HG03342 (cell line): ENCODE measurements at regions not wholly inside any gene's neighbourhood (a gene's known extent, or its start where the extent isn't known, plus 50 kb on each side); places are given as distances from the start of the nearest gene placed in this dataset.
"Not testable (repeated sequence)": the region's sequence is repeated elsewhere in the genome, so short reads cannot be mapped to it uniquely, and the experiment has no call there.

ENCODE experiments used
- ATAC-seq: cut with Tn5 transposase; IDR thresholded peaks from one replicate; pipeline ENCODE4 v1.9.1; 2021; ENCODE audit warnings: mild to moderate bottlenecking, moderate library complexity; ENCODE audit not compliant: unreplicated experiment

- no peak for ATAC-seq
These were observed 94.8 kb downstream of the MYCN start for GRCh38 chr2:16034975-16035746.

- ATAC-seq, result no peak
These were observed 94.0 kb downstream of the MYCN start for GRCh38 chr2:16034151-16034974.

GRCh38 chr2:16033032-16033293 is 92.6 kb downstream of the MYCN start:
- no peak for ATAC-seq

DNA sequence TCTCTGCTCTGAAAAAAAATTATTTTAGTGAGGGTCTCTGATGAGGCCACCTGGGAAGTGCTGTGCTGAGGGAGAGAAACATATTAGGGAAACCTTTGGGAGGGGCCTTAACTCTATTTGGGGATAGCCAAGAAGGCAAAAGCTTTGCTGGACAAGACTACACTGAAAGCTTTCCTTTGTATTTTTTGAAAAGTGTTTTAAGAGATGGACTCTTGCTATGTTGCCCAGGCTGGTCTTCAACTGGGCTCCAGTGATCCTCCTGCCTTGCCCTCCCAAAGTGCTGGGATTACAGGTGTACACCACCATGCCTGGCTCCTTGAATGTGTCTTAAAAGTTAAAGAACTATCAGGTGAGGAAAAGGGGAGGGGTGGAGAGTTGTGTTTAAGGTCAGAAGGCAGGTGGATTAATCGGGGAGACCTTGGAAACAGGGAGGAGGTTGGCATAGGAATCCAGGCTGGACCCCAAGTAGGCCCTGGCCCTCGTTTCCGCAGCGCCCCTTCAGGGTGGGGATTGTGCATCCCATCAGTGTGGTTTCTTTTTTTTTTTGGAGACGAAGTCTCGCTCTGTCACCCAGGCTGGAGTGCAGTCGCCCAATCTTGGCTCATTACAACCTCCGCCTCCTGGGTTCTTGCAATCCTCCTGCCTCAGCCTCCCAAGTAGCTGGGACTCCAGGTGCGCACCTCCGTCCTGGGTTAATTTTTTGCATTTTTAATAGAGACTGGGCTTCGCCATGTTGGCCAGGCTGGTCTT is 92.1 kb downstream of the MYCN start:
- ATAC-seq, result no peak

GRCh38 chr2:16031848-16032159 is 91.5 kb downstream of the MYCN start:
- no peak for ATAC-seq

DNA sequence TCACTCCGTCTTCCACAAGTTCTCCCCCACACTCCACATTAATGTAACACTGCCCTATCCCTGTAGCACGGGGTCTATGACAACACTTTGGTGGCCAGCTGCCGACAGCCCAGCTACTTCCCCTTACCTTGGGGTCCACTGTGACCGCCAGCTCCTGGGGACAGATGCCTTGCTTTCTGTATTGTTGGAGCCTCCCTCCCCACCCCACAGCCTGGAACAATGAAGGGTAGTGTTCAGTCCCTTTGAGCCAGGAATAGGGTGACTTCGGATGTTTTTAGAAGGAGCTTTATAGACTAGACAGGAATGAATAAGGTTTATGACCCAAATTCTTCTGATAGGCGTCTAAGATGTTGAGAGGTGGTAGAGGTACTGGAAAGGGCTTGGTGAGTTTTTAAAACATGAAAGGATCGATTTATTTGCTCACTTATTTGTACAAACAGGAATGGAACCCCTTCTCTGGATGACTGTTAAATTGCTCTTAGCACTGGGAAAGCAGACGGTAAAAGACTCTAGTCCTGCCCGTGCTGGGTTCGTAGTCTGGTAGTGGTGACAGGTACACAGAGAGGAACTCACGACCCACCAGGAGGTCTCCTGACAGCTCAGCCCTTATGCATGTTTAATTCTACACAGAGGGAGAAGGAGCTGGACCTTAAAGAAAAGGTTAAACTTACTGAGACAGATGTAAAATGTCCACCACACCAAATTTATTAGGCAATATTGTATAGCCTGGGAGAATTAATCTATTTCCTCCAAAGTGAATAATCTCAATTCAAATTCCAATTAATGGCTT is 90.9 kb downstream of the MYCN start:
- no peak for ATAC-seq

DNA sequence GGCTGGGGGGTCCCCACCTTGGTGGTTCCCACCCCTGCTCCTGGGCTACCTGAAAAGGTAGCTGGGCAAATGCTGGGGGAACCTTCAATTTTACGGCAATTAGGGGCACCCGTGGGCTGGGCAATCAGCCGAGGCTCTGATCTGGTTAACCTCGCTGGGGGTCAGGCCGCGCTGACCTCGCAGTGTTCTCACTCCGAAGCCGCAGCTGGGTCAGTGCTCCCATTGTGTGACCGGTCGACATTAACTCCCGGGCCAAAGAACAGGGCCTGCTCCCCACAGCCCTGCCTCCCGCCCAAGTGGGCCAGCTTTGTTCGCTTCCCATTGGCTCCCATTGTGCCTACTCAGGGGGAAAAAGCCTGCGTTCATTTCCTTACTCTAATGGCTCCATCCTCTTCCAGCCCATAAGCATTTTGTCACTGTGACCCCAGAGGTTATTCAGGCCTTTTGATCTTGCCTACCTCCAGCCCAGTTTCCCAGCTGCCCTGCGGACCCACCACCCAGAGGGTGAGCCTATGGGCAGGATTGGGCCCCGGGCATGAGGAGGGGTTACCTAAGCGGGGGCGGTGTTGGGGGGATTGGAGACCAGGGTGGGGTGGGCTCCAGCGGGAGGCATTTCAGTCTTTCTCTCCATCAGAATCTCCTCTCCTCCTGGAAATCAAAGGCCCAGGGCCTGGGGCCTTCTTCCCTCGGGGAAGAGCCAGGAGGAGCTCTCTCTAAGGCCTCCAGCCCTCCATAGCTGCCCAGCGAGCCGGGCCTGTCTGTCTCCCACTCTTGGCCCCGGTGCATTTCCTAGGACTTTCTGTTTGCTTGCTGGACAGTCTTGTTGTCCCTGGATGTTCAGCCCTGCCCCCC is 90.1 kb downstream of the MYCN start:
- ATAC-seq, result no peak

DNA sequence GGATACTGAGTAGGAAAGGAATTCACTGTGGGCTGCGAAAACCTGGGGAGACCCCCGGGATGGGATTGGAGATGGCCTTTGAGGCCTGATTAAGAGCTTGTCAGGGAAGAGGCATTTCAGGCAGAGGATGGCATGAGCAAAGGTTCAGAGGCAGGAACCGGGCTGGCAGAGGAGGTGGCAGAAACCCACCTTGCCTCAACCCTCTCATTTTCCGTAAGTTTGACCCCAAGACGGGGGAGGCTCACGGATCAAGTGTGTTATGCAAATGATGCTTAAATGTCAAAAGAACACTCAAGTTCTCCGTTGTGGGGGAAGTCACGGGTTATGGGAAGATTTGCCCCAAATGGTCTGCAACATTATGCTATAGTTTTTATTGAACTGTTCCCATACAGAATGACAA is 88.3 kb downstream of the MYCN start:
- ATAC-seq, result no peak

DNA sequence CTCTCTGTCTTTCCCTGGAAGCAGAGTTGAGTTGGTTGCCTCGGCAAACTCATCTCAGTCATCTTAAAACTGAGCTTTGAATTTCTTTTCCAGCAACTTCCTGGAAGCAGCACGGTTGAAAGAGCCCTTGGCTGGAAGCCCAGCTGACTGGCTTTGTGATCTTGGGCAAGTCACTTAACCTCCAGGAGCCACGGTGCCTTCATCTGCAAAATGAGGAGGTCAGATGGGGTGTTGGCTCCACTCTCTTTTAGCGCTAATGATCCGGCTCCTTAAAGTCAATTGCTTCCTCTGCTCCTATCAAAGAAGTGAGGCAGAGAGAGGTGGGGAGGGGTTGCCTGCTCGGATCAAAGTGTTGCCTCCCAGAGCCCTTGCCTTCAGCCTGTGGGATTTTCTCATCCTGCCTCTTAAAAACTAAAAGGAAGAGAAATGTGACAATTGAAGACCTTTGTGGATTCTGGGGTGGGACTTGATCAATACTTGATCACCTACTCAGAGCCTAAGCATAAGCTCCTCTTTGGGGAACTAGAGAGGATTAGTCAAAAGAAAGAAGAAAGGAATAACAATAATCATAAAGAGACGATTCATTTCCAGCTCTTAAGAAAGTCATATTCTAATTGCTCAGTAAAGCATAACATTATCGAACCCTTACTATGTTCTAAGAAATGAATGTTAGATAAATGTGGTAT is 86.6 kb downstream of the MYCN start:
- ATAC-seq, result no peak

- no peak for ATAC-seq
These were observed 85.7 kb downstream of the MYCN start for GRCh38 chr2:16025876-16026640.

- no peak for ATAC-seq
These were observed 85.0 kb downstream of the MYCN start for GRCh38 chr2:16025211-16025875.

DNA sequence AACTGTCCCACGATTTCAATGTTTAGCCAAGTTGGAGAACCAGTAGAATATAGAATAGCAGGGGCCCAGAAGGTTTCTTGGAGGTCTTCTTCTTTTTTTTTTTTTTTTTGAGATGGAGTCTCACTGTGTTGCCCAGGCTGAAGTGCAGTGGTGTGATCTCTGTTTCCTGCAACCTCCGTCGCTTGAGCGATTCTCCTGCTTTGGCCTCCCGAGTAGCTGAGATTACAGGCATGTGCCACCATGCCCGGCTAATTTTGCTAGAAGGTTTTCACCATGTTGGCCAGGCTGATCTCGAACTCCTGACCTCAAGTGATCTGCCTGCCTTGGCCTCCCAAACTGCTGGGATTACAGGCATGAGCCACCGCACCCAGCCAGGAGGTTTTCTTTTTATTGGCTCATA is 84.3 kb downstream of the MYCN start:
- not testable (repeated sequence) for ATAC-seq

- no peak for ATAC-seq
These were observed 83.4 kb downstream of the MYCN start for GRCh38 chr2:16023506-16024360.

GRCh38 chr2:16022548-16023240 is 82.3 kb downstream of the MYCN start:
- ATAC-seq, result no peak

DNA sequence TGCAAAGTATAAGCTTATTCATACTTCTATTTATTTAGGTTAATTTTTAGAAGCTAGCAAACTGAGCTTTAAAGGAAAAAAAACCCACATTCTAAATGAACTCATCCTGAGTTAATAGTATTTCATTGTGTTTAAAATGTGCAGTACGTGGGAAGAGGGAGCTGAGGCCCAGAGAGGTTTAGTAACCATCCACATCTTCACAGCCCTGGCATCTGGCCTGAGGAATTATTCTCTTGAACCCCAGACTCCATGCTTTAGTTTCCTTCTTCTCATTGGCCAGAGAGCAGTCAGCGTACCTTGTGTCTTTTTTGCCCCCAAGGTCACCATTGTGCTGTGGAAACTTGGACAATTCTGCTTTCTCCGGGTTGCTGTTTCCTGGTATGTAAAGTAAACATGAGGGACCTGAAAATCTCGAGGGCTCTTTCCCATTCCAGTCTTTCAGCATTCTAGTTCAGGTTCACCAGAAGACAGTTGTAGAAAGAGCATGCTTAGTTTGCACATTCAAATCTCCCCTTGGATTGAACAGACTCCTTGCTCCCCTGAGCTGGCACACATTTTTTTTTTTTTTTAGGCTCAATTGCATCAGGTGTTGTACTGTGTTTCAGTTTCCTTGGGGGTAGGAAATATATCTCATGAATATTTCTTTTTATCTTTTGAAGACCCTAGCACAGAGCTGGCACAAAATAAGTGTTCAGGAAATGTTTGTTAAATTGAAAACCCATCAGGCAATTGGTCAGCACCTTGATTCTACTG is 81.4 kb downstream of the MYCN start:
- ATAC-seq, result no peak

- no peak for ATAC-seq
These were observed 80.1 kb downstream of the MYCN start for GRCh38 chr2:16020389-16021008.
